ENCODE measurements at regions not wholly inside any gene's neighbourhood (a gene's known extent, or its start where the extent isn't known, plus 50 kb on each side); places are given as distances from the start of the nearest gene placed in this dataset.

DNA sequence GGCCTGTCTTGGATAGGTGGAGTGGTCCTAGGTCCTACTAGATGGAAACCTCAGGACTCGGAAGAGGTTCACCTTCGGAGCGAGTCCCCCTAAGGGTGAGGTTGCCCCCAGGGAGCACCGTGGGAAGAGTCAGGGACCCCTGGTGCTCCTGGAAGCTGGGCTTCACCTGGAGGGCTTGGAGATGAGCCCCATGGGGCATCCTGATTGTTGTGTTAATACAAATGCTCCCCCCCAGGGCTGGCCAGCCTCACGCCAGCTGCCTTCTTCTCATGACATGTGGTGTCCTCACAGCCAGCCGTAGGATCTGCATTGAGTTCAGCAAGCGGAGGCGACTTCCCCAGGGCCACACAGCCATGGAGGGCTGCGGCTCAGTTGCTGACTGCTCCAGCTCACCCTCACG lies 1487.5 kb downstream of the BRD1 start:
- DNase-seq (peak in 1 of 2 donors; percentile 38), ATAC-seq (no peak)
- intact Hi-C loops (cut with DNase I) = no loop called here
- 74 to 91% (median 76%) methylated on average over 9 to 10 of the region's 10 CpGs for WGBS, 3 donors
- H3K27me3 ChIP-seq (ENCODE audit: insufficient read depth in 3 of 3, low read length in 2 of 3) = peaks cover 0 to 12% (median 5%) of the 10 kb centered on the region in 3 donors
- no peak overlapping the region for H3K27ac ChIP-seq
- H3K9me3 ChIP-seq = no peaks in the 10 kb centered on the region
- H3K4me3 ChIP-seq = no peak overlapping the region
- TF ChIP-seq, protein P1, sequence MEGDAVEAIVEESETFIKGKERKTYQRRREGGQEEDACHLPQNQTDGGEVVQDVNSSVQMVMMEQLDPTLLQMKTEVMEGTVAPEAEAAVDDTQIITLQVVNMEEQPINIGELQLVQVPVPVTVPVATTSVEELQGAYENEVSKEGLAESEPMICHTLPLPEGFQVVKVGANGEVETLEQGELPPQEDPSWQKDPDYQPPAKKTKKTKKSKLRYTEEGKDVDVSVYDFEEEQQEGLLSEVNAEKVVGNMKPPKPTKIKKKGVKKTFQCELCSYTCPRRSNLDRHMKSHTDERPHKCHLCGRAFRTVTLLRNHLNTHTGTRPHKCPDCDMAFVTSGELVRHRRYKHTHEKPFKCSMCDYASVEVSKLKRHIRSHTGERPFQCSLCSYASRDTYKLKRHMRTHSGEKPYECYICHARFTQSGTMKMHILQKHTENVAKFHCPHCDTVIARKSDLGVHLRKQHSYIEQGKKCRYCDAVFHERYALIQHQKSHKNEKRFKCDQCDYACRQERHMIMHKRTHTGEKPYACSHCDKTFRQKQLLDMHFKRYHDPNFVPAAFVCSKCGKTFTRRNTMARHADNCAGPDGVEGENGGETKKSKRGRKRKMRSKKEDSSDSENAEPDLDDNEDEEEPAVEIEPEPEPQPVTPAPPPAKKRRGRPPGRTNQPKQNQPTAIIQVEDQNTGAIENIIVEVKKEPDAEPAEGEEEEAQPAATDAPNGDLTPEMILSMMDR (IDR thresholded peaks at IDR 0.05) = no peak
- H3K36me3 ChIP-seq (ENCODE audit: insufficient read depth in 1 of 2, low read depth in 1 of 2) = no peaks in the 10 kb centered on the region
- H3K4me1 ChIP-seq = no peaks in the 10 kb centered on the region

DNA sequence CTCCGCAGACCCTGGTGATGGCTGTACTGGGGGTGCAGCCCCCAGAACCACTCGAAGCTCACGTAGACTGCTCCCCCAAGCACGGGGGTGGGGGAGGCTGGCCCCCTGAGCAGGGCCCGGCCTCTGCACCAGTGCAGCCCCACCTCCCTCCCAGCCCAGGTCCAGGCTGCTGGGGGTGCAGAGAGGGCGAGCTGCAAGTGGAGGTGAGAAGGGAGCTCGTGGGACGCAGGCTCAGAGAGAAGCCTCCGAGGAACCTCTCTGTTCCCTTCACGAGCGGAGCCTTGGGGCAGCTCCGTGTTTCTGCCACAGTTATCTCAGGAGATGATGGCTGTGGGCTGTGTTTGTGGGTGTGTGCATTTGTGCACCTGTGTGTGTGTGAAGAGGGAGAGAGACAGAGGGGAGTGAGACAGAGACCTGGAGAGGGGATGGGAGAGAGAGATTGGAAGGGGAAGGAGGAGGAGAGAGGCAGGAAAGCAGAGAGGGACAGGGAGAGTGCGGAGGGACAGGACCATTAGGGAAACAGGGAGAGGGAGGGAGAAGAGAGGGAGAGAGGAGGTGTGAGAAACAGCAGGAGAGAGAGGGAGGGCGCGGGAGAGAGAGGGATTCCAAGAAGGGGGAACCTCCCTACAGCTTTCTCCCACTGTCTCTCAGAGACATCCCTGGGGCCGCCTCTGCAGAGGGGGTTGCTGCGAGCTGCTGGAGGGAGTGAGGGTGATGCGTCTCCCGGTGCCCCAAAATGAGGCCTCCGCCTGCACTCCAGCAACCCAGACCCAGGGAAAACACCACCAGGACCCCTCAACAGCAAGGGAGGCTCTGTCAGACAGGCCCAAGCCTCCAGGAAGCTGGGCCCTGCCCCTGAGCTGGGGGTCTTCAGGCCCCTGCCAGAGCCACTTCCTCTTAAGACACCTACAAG lies 1488.6 kb downstream of the BRD1 start:
- no peak for ATAC-seq
- intact Hi-C loops (cut with DNase I) = no loop called here
- H3K9me3 ChIP-seq = no peaks in the 10 kb centered on the region
- no peaks in the 10 kb centered on the region for H3K36me3 ChIP-seq (ENCODE audit: insufficient read depth in 1 of 2, low read depth in 1 of 2)
- no peak overlapping the region for H3K4me3 ChIP-seq
- H3K4me1 ChIP-seq = no peaks in the 10 kb centered on the region
- WGBS, 3 donors = 65 to 74% (median 70%) methylated on average over 20 of the region's 20 CpGs
- H3K27ac ChIP-seq = no peak overlapping the region
- TF ChIP-seq, protein P1 (IDR thresholded peaks at IDR 0.05) = no peak
- peak in 1 of 2 donors; percentile 17 for DNase-seq
- H3K27me3 ChIP-seq (ENCODE audit: insufficient read depth in 3 of 3, low read length in 2 of 3) = peaks cover 0 to 12% (median 5%) of the 10 kb centered on the region in 3 donors

DNA sequence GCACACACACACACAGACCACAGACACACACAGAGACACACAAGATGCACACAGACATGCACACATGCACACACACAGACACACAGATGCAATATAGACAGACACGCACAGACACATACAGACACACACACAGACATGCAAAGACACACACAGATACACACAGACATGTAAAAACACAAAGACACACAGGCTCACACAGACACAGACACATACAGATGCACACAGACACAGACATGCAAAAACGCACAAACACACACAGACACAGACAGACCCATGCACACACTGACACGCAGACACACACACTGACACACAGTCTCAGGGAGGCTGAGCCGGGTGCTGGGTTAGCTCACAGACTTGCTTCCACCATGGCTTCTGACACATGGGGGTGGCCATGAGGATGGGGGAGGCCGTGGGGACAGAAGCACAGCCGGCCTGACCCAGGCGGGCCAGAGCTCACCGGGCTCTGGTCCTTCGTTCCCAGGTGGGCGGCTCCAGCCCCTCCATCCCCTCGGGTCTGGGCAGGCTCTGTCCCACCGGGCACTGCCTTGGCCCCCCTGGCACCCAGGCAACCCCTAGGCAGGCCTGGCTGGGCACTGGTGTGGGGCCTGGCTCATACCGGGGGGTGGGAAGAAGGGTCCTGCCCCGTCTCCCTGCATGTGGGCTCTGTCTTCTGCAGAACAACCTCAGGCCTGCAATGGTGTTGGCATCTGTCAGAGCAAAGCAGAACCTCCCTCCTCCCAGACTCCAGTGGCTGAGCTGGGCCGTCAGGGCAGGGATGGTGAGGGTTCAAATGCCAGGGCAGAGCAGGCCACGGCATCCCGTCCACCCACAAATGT lies 1489.5 kb downstream of the BRD1 start:
- peaks cover 0 to 12% (median 5%) of the 10 kb centered on the region in 3 donors for H3K27me3 ChIP-seq (ENCODE audit: insufficient read depth in 3 of 3, low read length in 2 of 3)
- no peak for ATAC-seq
- no peaks in the 10 kb centered on the region for H3K4me1 ChIP-seq
- TF ChIP-seq, protein P1 (IDR thresholded peaks at IDR 0.05) = no peak
- no peak overlapping the region for H3K27ac ChIP-seq
- 75 to 79% (median 78%) methylated on average over 17 of the region's 17 CpGs for WGBS, 3 donors
- H3K36me3 ChIP-seq (ENCODE audit: insufficient read depth in 1 of 2, low read depth in 1 of 2) = no peaks in the 10 kb centered on the region
- H3K4me3 ChIP-seq = no peak overlapping the region
- peak in 1 of 2 donors; percentile 42 for DNase-seq
- intact Hi-C loops (cut with DNase I) = no loop called here
- H3K9me3 ChIP-seq = no peaks in the 10 kb centered on the region

DNA sequence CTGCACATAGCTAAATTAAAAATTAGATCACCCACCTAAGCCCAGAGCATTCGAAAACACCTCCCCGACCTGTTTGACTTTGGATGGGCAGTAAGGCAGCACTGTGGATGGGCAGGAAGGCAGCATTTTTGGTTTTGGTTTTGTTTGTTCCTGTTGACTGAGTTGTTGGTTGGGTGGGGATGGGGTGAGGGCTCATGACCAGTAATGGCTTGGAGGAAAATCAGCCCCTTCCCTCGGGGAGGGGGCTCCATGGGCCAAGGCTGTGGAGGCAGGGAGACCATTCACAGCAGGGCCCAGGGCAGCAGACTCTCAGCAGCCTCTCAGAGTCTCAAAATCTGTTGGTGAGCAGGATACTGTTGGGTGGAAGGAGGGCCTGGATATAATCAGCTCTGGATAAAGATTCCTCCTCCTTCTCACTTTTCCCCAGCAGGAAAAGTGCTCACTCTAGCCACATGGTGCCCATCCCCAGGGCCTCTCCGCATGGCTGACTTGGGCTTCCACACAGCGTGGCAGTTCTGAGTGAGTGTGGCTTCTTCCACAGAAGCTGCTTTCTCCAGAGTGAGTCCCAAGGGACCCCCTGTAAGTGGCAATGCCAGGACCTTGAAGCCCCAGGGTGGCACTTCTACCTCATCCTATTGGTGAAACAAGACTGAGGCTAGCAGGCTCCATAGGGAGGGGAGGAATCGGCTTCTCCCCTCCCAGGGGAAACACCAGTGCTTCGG lies 1491.2 kb downstream of the BRD1 start:
- peaks cover 0 to 12% (median 5%) of the 10 kb centered on the region in 3 donors for H3K27me3 ChIP-seq (ENCODE audit: insufficient read depth in 3 of 3, low read length in 2 of 3)
- DNase-seq (peak in 1 of 2 donors; percentile 12), ATAC-seq (no peak)
- 76 to 84% (median 77%) methylated on average over 7 of the region's 7 CpGs for WGBS, 3 donors
- H3K4me3 ChIP-seq = no peak overlapping the region
- TF ChIP-seq, protein P1 (IDR thresholded peaks at IDR 0.05) = no peak
- intact Hi-C loops (cut with DNase I) = no loop called here
- H3K9me3 ChIP-seq = no peaks in the 10 kb centered on the region
- no peaks in the 10 kb centered on the region for H3K36me3 ChIP-seq (ENCODE audit: insufficient read depth in 1 of 2, low read depth in 1 of 2)
- no peak overlapping the region for H3K27ac ChIP-seq
- no peaks in the 10 kb centered on the region for H3K4me1 ChIP-seq

Measured in psoas muscle (tissue), 7 donors.